Heart left ventricle (tissue), 13 donors: ENCODE measurements at regions not wholly inside any gene's neighbourhood (a gene's known extent, or its start where the extent isn't known, plus 50 kb on each side); places are given as distances from the start of the nearest gene placed in this dataset.

Experiments
- POLR2A ChIP-seq, 2 donors: fragments of 450-650 bp; IDR thresholded peaks; one replicate each; pipeline ENCODE4 v1.6.1; 2017; ENCODE audit warnings: antibody characterized with exemption in 2 of 2, mild to moderate bottlenecking in 2 of 2, moderate library complexity in 2 of 2
- TF ChIP-seq, protein P1 (sequence below), 12 donors: fragments of 200-600 bp; sonication (generic) in 4 of 12; IDR thresholded peaks; one replicate each; pipeline versions ENCODE4 v1.5.0 to v1.8.0; 2018 to 2022; ENCODE audit warnings: antibody characterized with exemption in 12 of 12, mild to moderate bottlenecking in 5 of 12
- donor health status: ischemic (EF 13 %, LVEDD 7.1; RV severe dilation, severe dysfunction).
- donor health status: DM: no; HTN: yes; CAD: no.
- donor health status: DM: no; HTN: no; CAD: no.
- donor health status: ischemic (EF 25% LVEDD 6.9; RV normal size, moderate dysfunction).
- donor health status: ischemic (EF 25% LVEDD 5.7; RV mildly dilated, moderate dysfunction).
- donor health status: ischemic (EF 35%, LVEDD 5.7; RV mildly dilated, moderate dysfunction).
- donor health status: nonischemic (EF 11% LVEDD 7.7; RV severe dilation, severe dysfunction).
- donor health status: DM: yes; HTN: yes; CAD: no.
- donor health status: PGD.
- donor health status: ischemic (EF 29% LVEDD 5.4; RV normal size, mild dysfunction).
- donor health status: nonischemic (EF 23%, LVEDD 6.1; RV moderate dilation, normal function).

DNA sequence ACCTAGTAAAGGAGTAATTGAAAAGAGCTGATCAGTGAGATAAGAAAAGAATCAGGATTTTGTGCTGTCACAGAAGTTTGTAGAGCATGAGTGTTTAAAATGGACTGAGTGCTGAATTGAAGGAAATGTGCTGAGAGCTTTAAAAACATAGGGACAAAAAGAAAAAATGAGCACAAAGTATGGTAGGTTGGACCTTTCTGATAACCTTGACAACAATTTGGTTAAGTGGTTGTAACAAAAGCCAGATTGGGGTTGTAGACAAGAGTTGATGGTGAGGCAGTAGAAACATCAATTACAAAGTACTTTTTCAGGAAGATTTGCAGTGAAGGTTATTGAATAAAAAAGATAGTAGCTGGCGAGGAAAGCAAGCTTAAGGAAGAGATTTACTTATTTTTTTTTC lies 674.7 kb upstream of the KIF2B start:
- TF ChIP-seq POLR2A (IDR thresholded peaks at IDR 0.05) = no peak
- TF ChIP-seq, protein P1, sequence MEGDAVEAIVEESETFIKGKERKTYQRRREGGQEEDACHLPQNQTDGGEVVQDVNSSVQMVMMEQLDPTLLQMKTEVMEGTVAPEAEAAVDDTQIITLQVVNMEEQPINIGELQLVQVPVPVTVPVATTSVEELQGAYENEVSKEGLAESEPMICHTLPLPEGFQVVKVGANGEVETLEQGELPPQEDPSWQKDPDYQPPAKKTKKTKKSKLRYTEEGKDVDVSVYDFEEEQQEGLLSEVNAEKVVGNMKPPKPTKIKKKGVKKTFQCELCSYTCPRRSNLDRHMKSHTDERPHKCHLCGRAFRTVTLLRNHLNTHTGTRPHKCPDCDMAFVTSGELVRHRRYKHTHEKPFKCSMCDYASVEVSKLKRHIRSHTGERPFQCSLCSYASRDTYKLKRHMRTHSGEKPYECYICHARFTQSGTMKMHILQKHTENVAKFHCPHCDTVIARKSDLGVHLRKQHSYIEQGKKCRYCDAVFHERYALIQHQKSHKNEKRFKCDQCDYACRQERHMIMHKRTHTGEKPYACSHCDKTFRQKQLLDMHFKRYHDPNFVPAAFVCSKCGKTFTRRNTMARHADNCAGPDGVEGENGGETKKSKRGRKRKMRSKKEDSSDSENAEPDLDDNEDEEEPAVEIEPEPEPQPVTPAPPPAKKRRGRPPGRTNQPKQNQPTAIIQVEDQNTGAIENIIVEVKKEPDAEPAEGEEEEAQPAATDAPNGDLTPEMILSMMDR (IDR thresholded peaks at IDR 0.05) = no peak
